HG03571 (cell line): ENCODE measurements at regions not wholly inside any gene's neighbourhood (a gene's known extent, or its start where the extent isn't known, plus 50 kb on each side); places are given as distances from the start of the nearest gene placed in this dataset.

Experiments
- ATAC-seq: cut with Tn5 transposase; IDR thresholded peaks from one replicate; pipeline ENCODE4 v1.9.1; 2021; ENCODE audit not compliant: unreplicated experiment

- ATAC-seq, result no peak
These were observed 182.6 kb downstream of the TTLL2 start for GRCh38 chr6:167507376-167507945.

- no peak for ATAC-seq
These were observed 184.3 kb downstream of the TTLL2 start for GRCh38 chr6:167508919-167509852.

- no peak for ATAC-seq
These were observed 185.0 kb downstream of the TTLL2 start for GRCh38 chr6:167509853-167510220.

GRCh38 chr6:167510648-167511047 is 185.8 kb downstream of the TTLL2 start:
- no peak for ATAC-seq

- ATAC-seq, result no peak
These were observed 187.9 kb downstream of the TTLL2 start for GRCh38 chr6:167512696-167513375.

GRCh38 chr6:167513778-167514177 is 188.9 kb downstream of the TTLL2 start:
- ATAC-seq, result no peak

GRCh38 chr6:167514524-167514923 is 189.6 kb downstream of the TTLL2 start:
- ATAC-seq, result no peak

GRCh38 chr6:167515873-167516507 is 191.1 kb downstream of the TTLL2 start:
- no peak for ATAC-seq

GRCh38 chr6:167517254-167517916 is 192.5 kb downstream of the TTLL2 start:
- ATAC-seq, result no peak

- no peak for ATAC-seq
These were observed 198.5 kb downstream of the TTLL2 start for GRCh38 chr6:167523426-167523825.

- no peak for ATAC-seq
These were observed 199.6 kb downstream of the TTLL2 start for GRCh38 chr6:167524261-167525111.

- no peak for ATAC-seq
These were observed 200.9 kb downstream of the TTLL2 start for GRCh38 chr6:167525774-167526173.

- no peak for ATAC-seq
These were observed 201.8 kb downstream of the TTLL2 start for GRCh38 chr6:167526465-167527368.

- no peak for ATAC-seq
These were observed 203.4 kb downstream of the TTLL2 start for GRCh38 chr6:167528239-167528638.

- no peak for ATAC-seq
These were observed 204.1 kb downstream of the TTLL2 start for GRCh38 chr6:167528976-167529375.

GRCh38 chr6:167529444-167530335 is 204.8 kb downstream of the TTLL2 start:
- no peak for ATAC-seq

- ATAC-seq, result no peak
These were observed 206.1 kb downstream of the TTLL2 start for GRCh38 chr6:167530951-167531350.
